NCI-H748 treated with DMSO at 0.1 percent for 48 hours (cell line): ENCODE measurements at regions not wholly inside any gene's neighbourhood (a gene's known extent, or its start where the extent isn't known, plus 50 kb on each side); places are given as distances from the start of the nearest gene placed in this dataset.
"Not testable (repeated sequence)": the region's sequence is repeated elsewhere in the genome, so short reads cannot be mapped to it uniquely, and the experiment has no call there.

Experiments used
- DNase-seq: peaks from one replicate; lab custom pipeline; 2025; lab: John Stamatoyannopoulos, UW

DNA sequence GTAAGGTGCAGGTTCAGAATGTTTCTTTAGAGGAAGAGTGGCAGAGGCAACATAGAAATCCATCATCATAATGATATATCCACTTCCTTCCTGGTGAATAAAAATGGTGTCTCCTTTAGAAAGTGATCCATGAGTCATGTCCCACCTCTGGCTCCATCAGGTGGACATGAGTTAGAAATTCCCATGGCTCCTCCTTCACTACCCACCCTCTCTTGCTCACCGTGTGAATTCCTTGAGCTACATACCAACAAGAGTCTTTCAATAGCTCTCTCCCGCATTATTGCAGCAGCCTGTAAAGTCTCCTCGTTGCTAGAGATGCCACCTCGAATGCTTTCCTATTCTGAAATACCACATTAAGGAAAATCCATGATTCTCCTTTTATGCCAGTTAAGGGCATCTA, 317.6 kb downstream of the LNPK start:
- no peak for DNase-seq

GRCh38 chr2:175679728-175680127, 322.3 kb downstream of the LNPK start:
- DNase-seq = no peak

DNA sequence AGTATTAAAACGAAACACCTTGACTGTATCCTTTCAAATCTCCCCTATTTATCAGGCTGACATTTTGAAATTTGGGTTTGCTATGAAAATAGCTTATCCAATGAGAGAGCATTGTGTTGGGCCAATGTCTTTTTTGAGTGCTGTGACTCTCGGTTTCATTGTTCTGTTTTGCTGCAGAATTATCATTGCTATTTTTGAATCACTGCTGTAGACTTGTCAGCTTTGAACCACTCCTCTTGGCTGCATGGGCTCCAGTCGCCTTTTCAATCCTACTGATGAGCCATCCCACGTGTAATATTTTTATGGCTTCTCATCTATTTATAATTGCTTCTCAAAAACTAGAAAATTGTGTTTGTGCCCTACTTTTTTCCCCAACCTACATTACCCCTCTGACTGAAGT, 322.8 kb downstream of the LNPK start:
- DNase-seq = no peak

DNA sequence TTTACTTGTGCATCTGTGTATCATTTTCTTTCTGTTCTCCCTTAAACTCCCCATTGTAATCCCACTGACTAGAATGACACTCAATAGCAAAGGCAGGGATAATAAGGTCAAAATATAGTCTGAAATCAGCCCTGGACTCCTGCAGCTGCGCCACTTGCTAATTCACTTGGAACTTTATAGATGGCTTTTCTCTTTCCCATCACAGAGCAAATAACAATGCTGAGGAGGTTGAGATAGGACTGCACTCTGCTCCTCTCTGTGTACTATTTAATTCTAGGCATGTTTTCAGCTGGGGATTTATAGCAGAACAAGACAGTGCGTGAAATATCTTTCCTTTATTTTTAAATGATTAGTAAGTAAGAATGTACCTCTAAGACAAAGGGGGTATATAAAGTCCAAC, 324.2 kb downstream of the LNPK start:
- no peak for DNase-seq

- no peak for DNase-seq
These were observed 325.3 kb downstream of the LNPK start for GRCh38 chr2:175676813-175677212.

DNA sequence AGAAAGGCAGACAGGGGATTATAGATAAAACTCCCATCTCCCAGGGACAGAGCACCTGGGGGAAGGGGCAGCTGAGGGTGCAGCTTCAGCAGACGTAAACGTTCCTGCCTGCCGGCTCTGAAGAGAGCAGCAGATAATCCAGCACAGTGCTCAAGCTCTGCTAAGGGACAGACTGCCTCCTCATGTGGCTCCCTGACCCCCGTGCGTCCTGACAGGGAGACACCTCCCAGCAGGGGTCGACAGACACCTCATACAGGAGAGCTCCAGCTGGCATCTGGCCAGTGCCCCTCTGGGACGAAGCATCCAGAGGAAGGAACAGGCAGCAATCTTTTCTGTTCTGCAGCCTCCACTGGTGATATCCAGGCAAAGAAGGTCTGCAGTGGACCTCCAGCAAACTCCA, 333.3 kb downstream of the LNPK start:
- not testable (repeated sequence) for DNase-seq

DNA sequence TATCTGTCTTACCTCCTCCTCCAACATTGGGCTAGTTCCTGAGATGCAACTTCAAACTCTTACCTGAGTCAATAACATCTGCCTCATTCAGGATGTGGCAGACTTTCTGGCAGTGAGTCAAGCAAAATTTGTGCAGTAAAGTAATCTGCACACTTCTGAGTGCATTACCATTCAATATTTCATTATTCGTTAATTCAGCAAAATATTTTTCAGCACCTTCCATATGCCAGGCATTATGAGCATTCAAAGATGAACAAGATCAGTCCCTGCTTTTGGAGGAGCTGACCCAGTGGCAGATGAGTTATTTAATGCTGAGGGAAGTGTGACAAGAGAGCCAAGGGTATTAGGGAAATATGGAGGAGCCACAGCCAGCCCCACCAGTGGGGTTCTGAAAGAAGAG, 339.7 kb downstream of the LNPK start:
- DNase-seq = no peak

GRCh38 chr2:175648577-175649063, 353.4 kb downstream of the LNPK start:
- DNase-seq = no peak

DNA sequence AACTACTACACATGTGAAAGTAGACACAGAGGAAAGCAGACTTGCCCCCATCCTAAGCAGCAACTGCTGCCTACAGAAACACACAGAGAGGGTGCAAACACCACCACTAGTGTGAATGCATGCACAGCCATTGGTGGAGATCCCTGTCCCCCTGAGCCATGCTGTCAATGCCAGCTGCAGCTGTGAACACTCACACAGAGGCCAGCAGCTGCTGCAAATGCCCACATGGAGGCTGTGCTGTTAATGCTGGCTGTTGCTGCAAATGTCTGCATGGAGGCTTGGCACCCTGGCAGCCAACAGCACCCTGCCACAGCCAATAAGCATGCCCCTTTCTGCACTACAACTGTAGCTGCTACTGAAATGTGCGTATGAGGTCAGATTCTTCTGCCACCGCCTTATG, 355.0 kb downstream of the LNPK start:
- no peak for DNase-seq

DNA sequence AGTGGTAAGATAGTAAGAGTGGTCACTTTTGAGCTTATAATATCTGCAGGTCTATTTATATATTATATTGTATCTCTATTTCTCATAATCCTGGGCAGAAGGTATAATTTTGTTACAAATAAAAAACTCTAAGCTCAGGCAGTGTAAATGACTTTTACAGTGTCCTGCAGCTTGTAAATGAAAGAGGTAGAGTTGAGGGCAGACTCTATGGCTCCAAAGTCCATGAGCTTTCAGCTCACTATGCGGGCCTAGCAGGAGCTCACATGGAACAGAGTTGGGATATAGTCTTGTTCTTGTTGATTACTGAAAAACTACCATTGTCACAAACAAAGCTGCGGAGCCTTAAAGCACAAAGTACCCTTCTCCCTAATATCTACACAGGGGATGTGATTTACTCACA, 361.4 kb downstream of the LNPK start:
- DNase-seq = no peak

DNA sequence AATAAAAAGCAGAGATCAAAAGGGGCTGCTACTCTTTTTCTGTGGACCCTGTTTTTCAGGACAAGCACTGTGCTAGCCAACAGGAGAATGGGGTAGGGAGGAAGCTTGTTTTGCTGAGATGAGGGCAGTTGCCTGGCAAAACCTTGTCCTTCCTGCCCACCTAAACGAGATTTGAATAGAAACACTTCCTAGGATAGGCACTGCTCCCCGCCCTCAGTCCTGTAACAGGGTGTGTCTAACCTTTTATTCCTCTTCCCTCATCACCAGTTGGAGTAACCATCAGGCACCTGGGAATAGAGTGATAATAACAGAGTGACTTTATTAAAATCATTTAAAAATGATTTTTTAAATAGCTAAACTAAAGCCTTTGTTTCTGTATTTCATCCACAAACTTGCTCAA, 368.8 kb downstream of the LNPK start:
- DNase-seq = peak; percentile 22

GRCh38 chr2:175631245-175631623, 370.8 kb downstream of the LNPK start:
- DNase-seq = no peak

GRCh38 chr2:175630280-175631244, 371.5 kb downstream of the LNPK start:
- peak; percentile 50 for DNase-seq

GRCh38 chr2:175628243-175628642, 373.8 kb downstream of the LNPK start:
- no peak for DNase-seq

DNA sequence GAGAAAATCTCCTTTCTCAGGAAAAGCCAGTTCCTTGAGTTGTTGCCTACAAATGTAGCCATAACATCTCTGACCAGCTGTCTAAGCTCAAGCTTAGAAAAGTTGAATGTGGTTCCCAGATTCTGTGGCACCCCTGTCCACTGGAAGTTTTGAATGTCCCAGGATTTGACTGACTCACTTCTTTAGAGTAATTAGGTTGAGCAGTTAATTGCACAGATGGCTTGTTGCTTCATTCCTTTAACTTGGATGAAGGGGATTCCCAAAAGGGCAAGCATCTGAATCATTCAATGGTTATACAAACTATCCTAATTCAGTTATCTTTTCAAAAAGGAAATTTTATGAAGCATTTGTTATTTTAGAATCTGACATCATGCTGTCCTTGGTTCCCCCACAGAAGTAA, 374.7 kb downstream of the LNPK start:
- DNase-seq = no peak

GRCh38 chr2:175626796-175627195, 375.3 kb downstream of the LNPK start:
- no peak for DNase-seq

DNA sequence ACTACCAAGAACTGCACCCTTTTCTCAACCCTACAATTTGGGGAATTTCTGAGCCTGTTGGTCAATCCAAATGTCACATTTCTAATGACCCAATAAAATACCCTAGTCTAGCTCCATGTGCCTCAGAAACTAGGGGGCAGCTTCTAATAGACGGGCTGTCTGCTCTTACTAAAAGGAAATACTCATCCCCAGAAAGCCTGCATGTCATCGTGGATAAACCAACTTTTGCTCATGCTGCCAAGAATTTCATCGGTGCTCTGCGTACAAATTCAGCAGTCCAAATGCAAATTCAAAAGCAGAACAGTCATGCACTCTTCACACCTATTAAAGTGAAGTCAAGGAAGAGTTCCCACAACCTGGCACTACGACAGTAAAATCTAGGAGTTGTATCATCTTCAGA, 377.3 kb downstream of the LNPK start:
- DNase-seq = no peak

DNA sequence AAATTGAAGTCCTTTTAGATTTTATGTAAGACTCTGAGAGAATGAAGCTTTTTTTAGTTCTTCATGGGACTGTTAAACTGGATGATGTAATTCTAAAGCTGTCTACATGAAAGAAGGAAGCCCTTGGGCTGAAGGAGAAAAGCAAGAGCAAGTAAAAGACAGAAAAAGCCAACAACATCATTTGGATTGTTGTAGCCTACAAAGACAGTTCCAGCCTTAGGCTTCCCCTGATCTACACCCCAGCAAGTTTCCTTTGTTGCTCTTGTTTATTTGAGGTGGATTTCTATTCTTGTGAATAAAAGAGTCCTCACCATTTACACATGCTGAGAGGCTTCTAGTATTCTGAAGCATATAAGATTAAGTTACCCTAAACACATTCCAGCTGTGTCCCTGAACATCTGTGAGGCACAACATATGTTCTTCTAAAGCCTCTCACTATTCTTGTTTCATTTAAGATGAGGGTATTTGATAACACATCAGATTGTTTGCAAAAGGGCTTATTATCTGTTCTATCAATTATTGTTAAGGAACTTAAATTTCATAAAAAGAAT, 377.8 kb downstream of the LNPK start:
- DNase-seq = no peak

DNA sequence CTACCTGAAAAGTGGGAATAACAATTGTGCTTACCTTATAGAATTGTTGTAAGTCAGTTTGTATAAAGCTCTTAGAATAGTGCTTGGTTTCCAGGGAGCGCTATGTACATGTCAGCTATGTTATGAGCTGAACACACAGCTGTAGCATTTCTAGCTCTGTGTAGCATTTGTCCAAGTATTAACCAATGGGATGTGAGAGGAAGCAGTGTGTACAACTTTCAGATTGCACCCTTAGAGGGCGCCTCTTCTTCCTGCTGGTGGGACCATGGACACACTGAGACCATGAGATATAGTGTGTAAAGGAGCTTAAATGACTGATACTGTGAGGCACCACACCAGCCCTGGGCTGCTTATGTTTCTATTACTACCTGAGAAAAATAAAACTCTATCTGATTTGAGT, 380.2 kb downstream of the LNPK start:
- no peak for DNase-seq

DNA sequence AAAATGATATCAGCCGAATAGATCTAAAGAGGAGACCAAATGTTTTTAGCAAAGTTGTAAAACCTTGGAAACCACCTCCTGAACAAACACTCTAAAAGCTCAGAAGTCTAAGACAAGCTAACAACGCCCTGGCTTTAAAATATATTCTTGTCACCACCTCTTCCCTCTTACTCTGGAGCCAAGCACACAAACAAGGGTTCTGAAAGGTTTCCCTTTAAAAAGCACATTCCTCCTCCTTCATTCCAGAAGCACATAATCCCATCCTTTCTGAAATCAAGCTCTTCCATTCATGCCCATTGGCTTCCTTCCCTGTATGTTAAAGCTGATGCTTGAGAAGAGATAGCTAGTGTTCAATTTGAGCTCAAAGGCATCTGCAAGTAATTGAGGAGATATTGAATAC, 382.0 kb downstream of the LNPK start:
- no peak for DNase-seq

DNA sequence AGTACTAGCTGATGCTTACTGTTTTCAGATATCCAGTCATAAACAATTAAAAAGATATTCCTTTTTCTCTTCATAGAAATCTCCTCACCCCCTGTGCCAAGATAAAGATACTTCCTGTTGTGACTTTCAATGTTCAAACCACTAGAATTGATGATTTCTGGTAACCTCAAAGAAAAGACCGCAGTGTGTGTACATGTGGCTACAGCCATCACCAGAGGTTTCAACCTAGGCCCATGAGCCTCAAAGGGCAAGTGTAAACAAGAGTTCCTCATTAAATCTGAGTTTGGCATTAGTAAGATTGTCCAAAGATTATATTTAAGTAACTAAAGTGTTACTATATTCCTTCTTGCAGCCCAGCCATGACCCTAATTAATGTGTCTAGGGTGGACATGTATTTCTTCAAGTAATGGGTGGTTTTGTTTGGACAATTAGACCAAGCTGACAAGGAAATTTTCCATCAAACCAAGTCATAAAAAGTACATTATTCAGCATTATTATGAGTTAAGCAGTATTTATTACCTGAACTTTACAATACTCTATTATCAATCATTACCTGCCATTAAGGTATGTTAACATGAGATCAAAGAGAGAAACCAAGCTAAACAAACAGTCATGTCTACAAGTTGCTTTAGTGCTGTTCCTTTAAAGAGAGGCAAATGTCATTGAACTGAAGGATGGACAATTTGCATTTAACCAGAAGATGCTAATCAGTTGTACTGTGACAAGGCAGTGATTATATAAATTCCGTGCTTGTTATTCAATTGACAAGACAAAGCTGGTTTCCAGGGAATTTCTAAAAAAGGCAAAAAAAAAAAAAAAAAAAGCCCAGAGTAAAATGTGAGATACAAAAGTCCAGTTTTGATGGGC, 382.7 kb downstream of the LNPK start:
- no peak for DNase-seq

GRCh38 chr2:175612280-175612679, 389.8 kb downstream of the LNPK start:
- no peak for DNase-seq
